ENCODE measurements at regions not wholly inside any gene's neighbourhood (a gene's known extent, or its start where the extent isn't known, plus 50 kb on each side); places are given as distances from the start of the nearest gene placed in this dataset.

- intact Hi-C loops (cut with micrococcal nuclease): no loop called here
- no peak overlapping the region for H3K9ac ChIP-seq (ENCODE audit: low read length)
- H3K4me3 ChIP-seq (ENCODE audit: control extremely low read depth in 1 of 5, extremely low read depth in 1 of 5, insufficient read depth in 1 of 5, low read depth in 2 of 5, low read length in 4 of 5): no peak overlapping the region
- H3K4me1 ChIP-seq (ENCODE audit: control insufficient read depth in 2 of 2, insufficient read depth in 2 of 2, low read length in 2 of 2): no peaks in the 10 kb centered on the region
- no CpG with 5 or more reads among the region's 3 CpGs for WGBS (ENCODE audit: insufficient coverage)
- no peaks in the 10 kb centered on the region for H3K9me3 ChIP-seq (ENCODE audit: control extremely low read depth in 1 of 3, control insufficient read depth in 2 of 3, insufficient read depth in 1 of 3, low read length in 2 of 3)
- no peaks in the 10 kb centered on the region for H3K36me3 ChIP-seq (replicated peaks in 1 of 2; ENCODE audit: control extremely low read depth in 1 of 2, control insufficient read depth in 1 of 2, extremely low read depth in 1 of 2, insufficient read depth in 2 of 2, low read length in 1 of 2)
- no peaks in the 10 kb centered on the region for H3K27me3 ChIP-seq (replicated peaks in 1 of 4; ENCODE audit: control extremely low read depth in 1 of 4, control insufficient read depth in 3 of 4, insufficient read depth in 4 of 4, low read length in 3 of 4)
- no peak overlapping the region for H3K27ac ChIP-seq (ENCODE audit: low read length in 2 of 2)
- Mint-ChIP-seq H3K9me3 (ENCODE audit: insufficient read depth) (no peaks in the 10 kb centered on the region), H3K27me3 (no peaks in the 10 kb centered on the region), H3K27ac (no peak overlapping the region), H3K4me3 (no peak overlapping the region), H3K4me1 (no peaks in the 10 kb centered on the region)
- no peak for DNase-seq
- POLR2A ChIA-PET: no interaction called here
- no peak for ATAC-seq (ENCODE audit: low read depth)
- no peaks in the 10 kb centered on the region for H4K20me1 ChIP-seq (ENCODE audit: control insufficient read depth, insufficient read depth, low read length, poor library complexity, severe bottlenecking)
- CTCF ChIA-PET: no interaction called here
- H2AFZ ChIP-seq (ENCODE audit: insufficient read depth, low read depth, low read length, poor library complexity, severe bottlenecking): no peak overlapping the region
- TF ChIP-seq CTCF (IDR thresholded peaks at IDR 0.05) (no peak), EZH2 (IDR thresholded peaks at IDR 0.05; ENCODE audit: borderline replicate concordance, insufficient read depth, low read depth, low read length, poor library complexity, severe bottlenecking) (no peak)
- no peaks in the 10 kb centered on the region for H3K79me2 ChIP-seq (ENCODE audit: control insufficient read depth, insufficient read depth, low read length)
- H3K4me2 ChIP-seq (replicated peaks; ENCODE audit: low read depth, low read length, poor library complexity, severe bottlenecking): no peak overlapping the region
These were observed 146.4 kb upstream of the COL11A1 start for GRCh38 chr1:103254691-103255090.

DNA sequence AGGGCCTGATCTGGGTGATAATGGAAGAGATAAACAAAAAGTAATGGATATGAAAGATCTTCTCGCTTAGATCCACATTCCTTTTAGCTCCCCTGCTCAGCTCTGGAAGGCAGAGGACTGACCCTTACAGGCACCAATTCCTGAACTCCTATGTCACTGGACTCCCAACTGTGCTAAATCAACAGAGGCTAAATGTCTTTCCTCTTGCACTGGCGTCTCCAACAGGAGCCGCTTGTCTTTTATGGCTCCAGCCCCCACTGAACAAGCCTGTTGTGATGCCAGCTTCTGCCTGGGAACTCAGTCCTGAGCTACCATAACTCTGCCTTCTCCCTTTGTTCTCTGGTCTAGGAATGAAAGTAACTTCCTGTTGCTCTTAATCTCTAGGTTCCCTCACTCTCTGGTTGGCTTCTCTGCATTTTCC is 142.1 kb upstream of the COL11A1 start:
- no peak for TF ChIP-seq EZH2 (IDR thresholded peaks at IDR 0.05; ENCODE audit: borderline replicate concordance, insufficient read depth, low read depth, low read length, poor library complexity, severe bottlenecking)
- TF ChIP-seq CTCF (IDR thresholded peaks at IDR 0.05): no peak
- POLR2A ChIA-PET: no interaction called here
- no peaks in the 10 kb centered on the region for H3K79me2 ChIP-seq (ENCODE audit: control insufficient read depth, insufficient read depth, low read length)
- no peak overlapping the region for H3K27ac ChIP-seq (ENCODE audit: low read length in 2 of 2)
- Mint-ChIP-seq H3K27ac (no peak overlapping the region), H3K4me3 (no peak overlapping the region), H3K4me1 (no peaks in the 10 kb centered on the region), H3K27me3 (no peaks in the 10 kb centered on the region), H3K9me3 (ENCODE audit: insufficient read depth) (no peaks in the 10 kb centered on the region)
- H3K9me3 ChIP-seq (ENCODE audit: control extremely low read depth in 1 of 3, control insufficient read depth in 2 of 3, insufficient read depth in 1 of 3, low read length in 2 of 3): no peaks in the 10 kb centered on the region
- intact Hi-C loops (cut with micrococcal nuclease): no loop called here
- no peaks in the 10 kb centered on the region for H3K27me3 ChIP-seq (replicated peaks in 1 of 4; ENCODE audit: control extremely low read depth in 1 of 4, control insufficient read depth in 3 of 4, insufficient read depth in 4 of 4, low read length in 3 of 4)
- WGBS (ENCODE audit: insufficient coverage): 64% methylated on average over 2 of the region's 3 CpGs
- no peak overlapping the region for H3K4me2 ChIP-seq (replicated peaks; ENCODE audit: low read depth, low read length, poor library complexity, severe bottlenecking)
- no peak overlapping the region for H2AFZ ChIP-seq (ENCODE audit: insufficient read depth, low read depth, low read length, poor library complexity, severe bottlenecking)
- H3K9ac ChIP-seq (ENCODE audit: low read length): no peak overlapping the region
- ATAC-seq (ENCODE audit: low read depth) (no peak), DNase-seq (no peak)
- CTCF ChIA-PET: no interaction called here
- H4K20me1 ChIP-seq (ENCODE audit: control insufficient read depth, insufficient read depth, low read length, poor library complexity, severe bottlenecking): no peaks in the 10 kb centered on the region
- no peak overlapping the region for H3K4me3 ChIP-seq (ENCODE audit: control extremely low read depth in 1 of 5, extremely low read depth in 1 of 5, insufficient read depth in 1 of 5, low read depth in 2 of 5, low read length in 4 of 5)
- no peaks in the 10 kb centered on the region for H3K36me3 ChIP-seq (replicated peaks in 1 of 2; ENCODE audit: control extremely low read depth in 1 of 2, control insufficient read depth in 1 of 2, extremely low read depth in 1 of 2, insufficient read depth in 2 of 2, low read length in 1 of 2)
- no peaks in the 10 kb centered on the region for H3K4me1 ChIP-seq (ENCODE audit: control insufficient read depth in 2 of 2, insufficient read depth in 2 of 2, low read length in 2 of 2)

All from B cell (primary cell).